Activated CD8-positive, alpha-beta T cell treated with anti-CD3 and anti-CD28 coated beads, Interleukin-2, amount 10 ng/mL, durations not matched to agents 7 days and 5 days (primary cell): ENCODE measurements at regions not wholly inside any gene's neighbourhood (a gene's known extent, or its start where the extent isn't known, plus 50 kb on each side); places are given as distances from the start of the nearest gene placed in this dataset.

ENCODE experiments used
- ATAC-seq: fragments of 150-1000 bp; cut with Tn5 transposase; one replicate; pipeline ENCODE4 v1.10.0; 2021; ENCODE audit warnings: moderate library complexity
- CTCF ChIA-PET: fragments of 350-600 bp; sonication (Branson Sonifier 250); formaldehyde crosslinking; loops from one replicate; lab custom pipeline; 2021; ENCODE audit warnings: antibody characterized with exemption; lab: Charles Lee
- POLR2A ChIA-PET: fragments of 350-600 bp; sonication (Branson Sonifier 250); formaldehyde crosslinking; loops from one replicate; lab custom pipeline; 2021; ENCODE audit warnings: antibody characterized with exemption; lab: Charles Lee
- DNase-seq: peaks from one replicate; pipeline ENCODE4 v3.0.0-alpha.2; 2020
- H3K27ac Mint-ChIP-seq: one replicate; pipeline ENCODE4 v1.8.0; 2021; ENCODE audit warnings: mild to moderate bottlenecking, mixed read lengths
- H3K27me3 Mint-ChIP-seq: one replicate; pipeline ENCODE4 v1.8.0; 2021; ENCODE audit warnings: low read depth, mixed read lengths
- H3K36me3 Mint-ChIP-seq: one replicate; pipeline ENCODE4 v1.8.0; 2021; ENCODE audit warnings: low read depth, mixed read lengths
- H3K4me1 Mint-ChIP-seq: one replicate; pipeline ENCODE4 v1.8.0; 2021; ENCODE audit warnings: low read depth, mixed read lengths
- H3K4me3 Mint-ChIP-seq: one replicate; pipeline ENCODE4 v1.8.0; 2021; ENCODE audit warnings: mild to moderate bottlenecking, mixed read lengths
- H3K9me3 Mint-ChIP-seq: one replicate; pipeline ENCODE4 v1.8.0; 2022; ENCODE audit warnings: mixed read lengths; ENCODE audit not compliant: insufficient read depth

GRCh38 chr1:29962831-29963247 is 726.5 kb downstream of the PTPRU start:
- no peak for ATAC-seq
- Mint-ChIP-seq H3K36me3 (no peaks in the 10 kb centered on the region), H3K27me3 (no peaks in the 10 kb centered on the region), H3K9me3 (no peaks in the 10 kb centered on the region), H3K4me3 (no peak overlapping the region), H3K27ac (no peak overlapping the region), H3K4me1 (no peaks in the 10 kb centered on the region)
- ChIA-PET POLR2A (no interaction called here), CTCF (no interaction called here)
- no peak for DNase-seq

- H3K4me1 Mint-ChIP-seq = no peaks in the 10 kb centered on the region
- H3K36me3 Mint-ChIP-seq = no peaks in the 10 kb centered on the region
- H3K27me3 Mint-ChIP-seq = no peaks in the 10 kb centered on the region
- POLR2A ChIA-PET = no interaction called here
- ATAC-seq (no peak), DNase-seq (no peak)
- CTCF ChIA-PET = no interaction called here
- no peak overlapping the region for H3K27ac Mint-ChIP-seq
- no peaks in the 10 kb centered on the region for H3K9me3 Mint-ChIP-seq
- H3K4me3 Mint-ChIP-seq = no peak overlapping the region
Measured at GRCh38 chr1:29962336-29962735, 726.0 kb downstream of the PTPRU start.

GRCh38 chr1:29961293-29962059 is 725.2 kb downstream of the PTPRU start:
- Mint-ChIP-seq H3K9me3 (no peaks in the 10 kb centered on the region), H3K27me3 (no peaks in the 10 kb centered on the region), H3K36me3 (no peaks in the 10 kb centered on the region), H3K4me3 (no peak overlapping the region), H3K27ac (no peak overlapping the region), H3K4me1 (no peaks in the 10 kb centered on the region)
- ChIA-PET CTCF (no interaction called here), POLR2A (no interaction called here)
- ATAC-seq = no peak
- DNase-seq = no peak

GRCh38 chr1:29960876-29961275 is 724.6 kb downstream of the PTPRU start:
- no peaks in the 10 kb centered on the region for H3K4me1 Mint-ChIP-seq
- no peak overlapping the region for H3K4me3 Mint-ChIP-seq
- no peaks in the 10 kb centered on the region for H3K9me3 Mint-ChIP-seq
- no peaks in the 10 kb centered on the region for H3K27me3 Mint-ChIP-seq
- H3K36me3 Mint-ChIP-seq = no peaks in the 10 kb centered on the region
- DNase-seq (no peak), ATAC-seq (no peak)
- H3K27ac Mint-ChIP-seq = no peak overlapping the region
- ChIA-PET CTCF (no interaction called here), POLR2A (no interaction called here)

GRCh38 chr1:29960156-29960755 is 723.9 kb downstream of the PTPRU start:
- H3K27me3 Mint-ChIP-seq = no peaks in the 10 kb centered on the region
- no peak overlapping the region for H3K4me3 Mint-ChIP-seq
- no peaks in the 10 kb centered on the region for H3K9me3 Mint-ChIP-seq
- ATAC-seq (no peak), DNase-seq (no peak)
- no peaks in the 10 kb centered on the region for H3K36me3 Mint-ChIP-seq
- ChIA-PET CTCF (no interaction called here), POLR2A (no interaction called here)
- no peak overlapping the region for H3K27ac Mint-ChIP-seq
- no peaks in the 10 kb centered on the region for H3K4me1 Mint-ChIP-seq

- ChIA-PET CTCF (no interaction called here), POLR2A (no interaction called here)
- H3K27ac Mint-ChIP-seq = no peak overlapping the region
- H3K4me1 Mint-ChIP-seq = no peaks in the 10 kb centered on the region
- no peak overlapping the region for H3K4me3 Mint-ChIP-seq
- no peaks in the 10 kb centered on the region for H3K36me3 Mint-ChIP-seq
- H3K27me3 Mint-ChIP-seq = no peaks in the 10 kb centered on the region
- DNase-seq (no peak), ATAC-seq (no peak)
- no peaks in the 10 kb centered on the region for H3K9me3 Mint-ChIP-seq
Measured at GRCh38 chr1:29959356-29959755, 723.0 kb downstream of the PTPRU start.

- H3K27me3 Mint-ChIP-seq = no peaks in the 10 kb centered on the region
- POLR2A ChIA-PET = interaction anchor here (0.9 kb wide), 1 partner anchor 21 kb away, joined by 3 read pairs; no protein-coding TSS in a partner anchor
- DNase-seq (no peak), ATAC-seq (no peak)
- no peaks in the 10 kb centered on the region for H3K9me3 Mint-ChIP-seq
- H3K27ac Mint-ChIP-seq = no peak overlapping the region
- CTCF ChIA-PET = no interaction called here
- no peaks in the 10 kb centered on the region for H3K4me1 Mint-ChIP-seq
- no peaks in the 10 kb centered on the region for H3K36me3 Mint-ChIP-seq
- H3K4me3 Mint-ChIP-seq = no peak overlapping the region
Measured at GRCh38 chr1:29958271-29958670, 721.9 kb downstream of the PTPRU start.

- CTCF ChIA-PET = no interaction called here
- H3K27ac Mint-ChIP-seq = no peak overlapping the region
Measured at GRCh38 chr1:29956349-29957030, 720.2 kb downstream of the PTPRU start.

GRCh38 chr1:29954591-29954990 is 718.3 kb downstream of the PTPRU start:
- Mint-ChIP-seq H3K4me1 (no peaks in the 10 kb centered on the region), H3K4me3 (no peak overlapping the region), H3K9me3 (no peaks in the 10 kb centered on the region), H3K36me3 (no peaks in the 10 kb centered on the region), H3K27me3 (no peaks in the 10 kb centered on the region), H3K27ac (no peak overlapping the region)
- no peak for DNase-seq
- ATAC-seq = no peak
- POLR2A ChIA-PET = interaction anchor here (1.3 kb wide), 1 partner anchor 12 kb away, joined by 3 read pairs; no protein-coding TSS in a partner anchor
- CTCF ChIA-PET = no interaction called here

More at GRCh38 chr1:29956349-29957030, 720.2 kb downstream of the PTPRU start:
- ATAC-seq = no peak
- H3K27me3 Mint-ChIP-seq = no peaks in the 10 kb centered on the region
- no peak overlapping the region for H3K4me3 Mint-ChIP-seq
- H3K4me1 Mint-ChIP-seq = no peaks in the 10 kb centered on the region
- H3K9me3 Mint-ChIP-seq = no peaks in the 10 kb centered on the region
- DNase-seq = no peak
- H3K36me3 Mint-ChIP-seq = no peaks in the 10 kb centered on the region
- POLR2A ChIA-PET = no interaction called here

- Mint-ChIP-seq H3K4me3 (no peak overlapping the region), H3K9me3 (no peaks in the 10 kb centered on the region), H3K4me1 (no peaks in the 10 kb centered on the region), H3K27ac (no peak overlapping the region), H3K27me3 (no peaks in the 10 kb centered on the region), H3K36me3 (no peaks in the 10 kb centered on the region)
- ChIA-PET POLR2A (interaction anchor here (1.3 kb wide), 1 partner anchor 12 kb away, joined by 3 read pairs; no protein-coding TSS in a partner anchor), CTCF (no interaction called here)
- DNase-seq (no peak), ATAC-seq (no peak)
Measured at GRCh38 chr1:29953961-29954360, 717.6 kb downstream of the PTPRU start.

- Mint-ChIP-seq H3K4me1 (no peaks in the 10 kb centered on the region), H3K27ac (no peak overlapping the region), H3K4me3 (no peak overlapping the region), H3K36me3 (no peaks in the 10 kb centered on the region), H3K27me3 (peaks cover 3% of the 10 kb centered on the region), H3K9me3 (no peaks in the 10 kb centered on the region)
- ChIA-PET POLR2A (no interaction called here), CTCF (no interaction called here)
- ATAC-seq = no peak
- DNase-seq = no peak
Measured at GRCh38 chr1:29949676-29950075, 713.4 kb downstream of the PTPRU start.

- DNase-seq (no peak), ATAC-seq (no peak)
- Mint-ChIP-seq H3K27me3 (peaks cover 3% of the 10 kb centered on the region), H3K27ac (no peak overlapping the region), H3K4me3 (no peak overlapping the region), H3K9me3 (no peaks in the 10 kb centered on the region), H3K36me3 (no peaks in the 10 kb centered on the region), H3K4me1 (no peaks in the 10 kb centered on the region)
- POLR2A ChIA-PET = no interaction called here
- CTCF ChIA-PET = no interaction called here
Measured at GRCh38 chr1:29948581-29948980, 712.3 kb downstream of the PTPRU start.
